ENCODE measurements at regions not wholly inside any gene's neighbourhood (a gene's known extent, or its start where the extent isn't known, plus 50 kb on each side); places are given as distances from the start of the nearest gene placed in this dataset.
A peak's percentile ranks its signal among the peaks of the same experiment; 100 is the strongest.

- no peak overlapping the region for H3K9ac ChIP-seq (ENCODE audit: extremely low read depth, insufficient read length, low read length)
- Mint-ChIP-seq H3K9me3 (no peaks in the 10 kb centered on the region), H3K4me3 (no peak overlapping the region), H3K27me3 (ENCODE audit: low read depth) (peaks cover 21% of the 10 kb centered on the region), H3K36me3 (ENCODE audit: insufficient read depth in 1 of 3, low read depth in 3 of 3) (no peaks in the 10 kb centered on the region), H3K27ac (peak overlapping the region in 1 of 3 experiments; percentile 12; a peak in 1 of 7 replicates), H3K4me1 (0 out of 4 replicates have a peak, but pooled peaks cover 0 to 3% of the 10 kb centered on the region in 2 experiments)
- no peak overlapping the region for H2BK12ac ChIP-seq (ENCODE audit: insufficient read length, low read depth, low read length)
- H4K8ac ChIP-seq (replicated peaks; ENCODE audit: insufficient read length, low read depth, low read length) = no peak overlapping the region
- no peak for TF ChIP-seq CTCF (conservative IDR thresholded peaks at IDR 0.05)
- H3K4me2 ChIP-seq (ENCODE audit: insufficient read depth, insufficient read length, low read length) = no peak overlapping the region
- WGBS (ENCODE audit: extremely low coverage, insufficient read length, low lambda C conversion rate) = no CpG with 5 or more reads among the region's 5 CpGs
- H4K91ac ChIP-seq (ENCODE audit: insufficient read length, low read depth, low read length) = no peak overlapping the region
- H2AK5ac ChIP-seq (ENCODE audit: insufficient read length, low read length) = no peak overlapping the region
- no peak overlapping the region for H3K27ac ChIP-seq (ENCODE audit: insufficient read length, low read depth, low read length)
- H3K4ac ChIP-seq (ENCODE audit: low read depth, low read length) = no peak overlapping the region
- no peak overlapping the region for H3K18ac ChIP-seq (ENCODE audit: insufficient read length, low read depth, low read length)
- no peak overlapping the region for H3K56ac ChIP-seq (ENCODE audit: insufficient read length, low read depth, low read length)
- H3K9me3 ChIP-seq (ENCODE audit: control insufficient read depth, low read depth, low read length) = no peaks in the 10 kb centered on the region
- no peak overlapping the region for H4K5ac ChIP-seq (ENCODE audit: insufficient read length, low read depth, low read length)
- H3T11ph ChIP-seq (ENCODE audit: low read length) = no peak overlapping the region
- H4K20me1 ChIP-seq (ENCODE audit: control insufficient read depth, insufficient read depth, insufficient read length) = no peaks in the 10 kb centered on the region
- H2BK15ac ChIP-seq (ENCODE audit: low read depth, low read length) = no peak overlapping the region
- H2BK120ac ChIP-seq (ENCODE audit: low read depth, low read length, poor library complexity, severe bottlenecking) = no peak overlapping the region
- no peak for DNase-seq
- H3K79me2 ChIP-seq (ENCODE audit: insufficient read depth, low read length) = no peaks in the 10 kb centered on the region
- no peaks in the 10 kb centered on the region for H3K23me2 ChIP-seq (ENCODE audit: insufficient read length, low read depth, low read length, poor library complexity, severe bottlenecking)
- no peak overlapping the region for H2BK20ac ChIP-seq (ENCODE audit: low read depth, low read length, poor library complexity, severe bottlenecking)
- no peaks in the 10 kb centered on the region for H3K4me1 ChIP-seq (ENCODE audit: insufficient read depth, low read length)
- no peak overlapping the region for H3K23ac ChIP-seq (ENCODE audit: insufficient read length, low read depth, low read length)
- H2BK5ac ChIP-seq (ENCODE audit: insufficient read length, low read length) = no peak overlapping the region
- H3K79me1 ChIP-seq (ENCODE audit: insufficient read depth, low read depth, low read length, poor library complexity, severe bottlenecking) = no peaks in the 10 kb centered on the region
- H3K27me3 ChIP-seq (ENCODE audit: insufficient read depth, low read length) = no peaks in the 10 kb centered on the region
- no peak overlapping the region for H3K14ac ChIP-seq (ENCODE audit: insufficient read depth, low read length)
- H2AFZ ChIP-seq (ENCODE audit: low read length) = no peak overlapping the region
These were observed 83.5 kb upstream of the ADPGK start for GRCh38 chr15:72866866-72867616.
